ENCODE measurements at regions not wholly inside any gene's neighbourhood (a gene's known extent, or its start where the extent isn't known, plus 50 kb on each side); places are given as distances from the start of the nearest gene placed in this dataset.

DNA sequence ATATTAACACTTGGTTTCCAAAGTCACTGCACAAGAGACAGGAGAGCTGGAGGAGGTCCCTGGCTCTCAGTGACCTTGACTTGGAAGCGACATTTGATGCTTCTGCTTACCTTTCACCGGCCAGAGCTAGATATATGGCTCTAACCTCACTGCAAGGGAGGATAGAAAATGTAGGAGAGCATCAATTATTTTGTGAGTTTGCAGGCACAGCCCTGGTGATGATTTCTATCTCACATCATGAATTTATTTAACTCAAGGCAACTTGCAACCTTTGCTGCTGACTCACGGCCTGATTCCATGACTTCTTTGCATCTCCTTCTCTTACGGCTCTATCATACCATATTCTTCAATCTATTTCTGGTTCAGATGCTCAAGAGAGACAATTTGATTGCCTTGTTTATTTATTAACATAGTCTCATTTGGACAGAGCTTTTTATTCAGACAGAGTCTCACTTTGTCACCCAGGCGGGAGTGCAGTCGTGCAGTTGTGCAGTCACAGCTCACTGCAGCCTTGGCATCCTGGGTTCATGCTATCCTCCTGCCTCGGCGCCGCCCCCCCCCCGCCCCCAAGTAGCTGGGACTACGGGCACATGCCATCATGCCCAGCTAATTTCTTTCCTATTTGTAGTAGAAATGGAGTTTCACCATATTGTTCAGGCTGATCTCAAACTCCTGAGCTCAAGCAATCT is 196.0 kb downstream of the REEP3 start:
- no peak for TF ChIP-seq POLR2A (IDR thresholded peaks at IDR 0.05)
- TF ChIP-seq, protein P1, sequence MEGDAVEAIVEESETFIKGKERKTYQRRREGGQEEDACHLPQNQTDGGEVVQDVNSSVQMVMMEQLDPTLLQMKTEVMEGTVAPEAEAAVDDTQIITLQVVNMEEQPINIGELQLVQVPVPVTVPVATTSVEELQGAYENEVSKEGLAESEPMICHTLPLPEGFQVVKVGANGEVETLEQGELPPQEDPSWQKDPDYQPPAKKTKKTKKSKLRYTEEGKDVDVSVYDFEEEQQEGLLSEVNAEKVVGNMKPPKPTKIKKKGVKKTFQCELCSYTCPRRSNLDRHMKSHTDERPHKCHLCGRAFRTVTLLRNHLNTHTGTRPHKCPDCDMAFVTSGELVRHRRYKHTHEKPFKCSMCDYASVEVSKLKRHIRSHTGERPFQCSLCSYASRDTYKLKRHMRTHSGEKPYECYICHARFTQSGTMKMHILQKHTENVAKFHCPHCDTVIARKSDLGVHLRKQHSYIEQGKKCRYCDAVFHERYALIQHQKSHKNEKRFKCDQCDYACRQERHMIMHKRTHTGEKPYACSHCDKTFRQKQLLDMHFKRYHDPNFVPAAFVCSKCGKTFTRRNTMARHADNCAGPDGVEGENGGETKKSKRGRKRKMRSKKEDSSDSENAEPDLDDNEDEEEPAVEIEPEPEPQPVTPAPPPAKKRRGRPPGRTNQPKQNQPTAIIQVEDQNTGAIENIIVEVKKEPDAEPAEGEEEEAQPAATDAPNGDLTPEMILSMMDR (IDR thresholded peaks at IDR 0.05): no peak
